Parathyroid adenoma (tissue), 2 donors: ENCODE measurements at regions not wholly inside any gene's neighbourhood (a gene's known extent, or its start where the extent isn't known, plus 50 kb on each side); places are given as distances from the start of the nearest gene placed in this dataset.

Experiments
- H2AFZ ChIP-seq: fragments of 300-600 bp; sonication (generic); one replicate; pipeline ENCODE4 v1.7.0; 2017; ENCODE audit warnings: antibody characterized with exemption, mild to moderate bottlenecking
- H3K27ac ChIP-seq: fragments of 300-600 bp; sonication (generic); one replicate; pipeline ENCODE4 v1.7.0; 2017
- H3K27me3 ChIP-seq: fragments of 300-600 bp; sonication (generic); one replicate; pipeline ENCODE4 v1.7.0; 2017; ENCODE audit warnings: low read length; ENCODE audit not compliant: control insufficient read depth, insufficient read depth
- H3K36me3 ChIP-seq: fragments of 300-600 bp; sonication (generic); one replicate; pipeline ENCODE4 v1.7.0; 2017; ENCODE audit warnings: low read length; ENCODE audit not compliant: control insufficient read depth, insufficient read depth
- H3K4me1 ChIP-seq: fragments of 300-600 bp; sonication (generic); one replicate; pipeline ENCODE4 v1.7.0; 2017; ENCODE audit warnings: control low read depth
- H3K4me2 ChIP-seq: fragments of 300-600 bp; sonication (generic); one replicate; pipeline ENCODE4 v1.7.0; 2017; ENCODE audit warnings: low read length
- H3K4me3 ChIP-seq: fragments of 300-600 bp; sonication (generic); one replicate; pipeline ENCODE4 v1.7.0; 2017; ENCODE audit warnings: low read depth, low read length
- H3K79me2 ChIP-seq: fragments of 300-600 bp; sonication (generic); one replicate; pipeline ENCODE4 v1.7.0; 2017; ENCODE audit warnings: control low read depth
- H3K9ac ChIP-seq: fragments of 300-600 bp; sonication (generic); one replicate; pipeline ENCODE4 v1.7.0; 2017; ENCODE audit warnings: mild to moderate bottlenecking
- H3K9me3 ChIP-seq: fragments of 300-600 bp; sonication (generic); one replicate; pipeline ENCODE4 v1.7.0; 2017; ENCODE audit warnings: low read length; ENCODE audit not compliant: control insufficient read depth
- TF ChIP-seq, protein P1 (sequence below): fragments of 300-600 bp; sonication (generic); IDR thresholded peaks from one replicate; pipeline ENCODE4 v1.7.0; 2017; ENCODE audit warnings: antibody characterized with exemption, mild to moderate bottlenecking
- donor health status: primary hyperparathyroidism.

DNA sequence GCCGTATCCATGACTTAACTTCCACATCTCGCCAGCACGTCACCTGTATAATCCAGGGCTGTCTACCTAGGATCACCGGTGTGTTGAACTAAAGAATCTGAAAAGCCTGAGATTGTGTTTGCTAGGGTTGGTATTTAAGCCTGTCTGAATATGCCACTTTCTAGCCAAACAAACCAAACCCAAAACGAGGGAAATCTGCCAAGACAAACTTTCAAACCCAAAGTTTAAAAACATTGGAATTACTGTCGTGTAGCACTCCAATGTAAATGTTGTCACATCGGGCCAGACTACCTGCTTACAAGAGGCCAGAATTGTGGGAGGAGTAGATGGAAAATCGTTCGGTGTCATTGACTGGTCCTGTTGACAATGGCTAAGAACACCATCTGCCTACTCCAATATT is 747.8 kb downstream of the EFNB2 start:
- Histone ChIP-seq H3K36me3 (no peaks in the 10 kb centered on the region), H2AFZ (no peak overlapping the region), H3K9ac (no peak overlapping the region), H3K27ac (no peak overlapping the region), H3K9me3 (no peaks in the 10 kb centered on the region), H3K4me3 (no peak overlapping the region), H3K27me3 (no peaks in the 10 kb centered on the region), H3K79me2 (no peaks in the 10 kb centered on the region), H3K4me2 (no peak overlapping the region), H3K4me1 (no peaks in the 10 kb centered on the region)
- TF ChIP-seq, protein P1, sequence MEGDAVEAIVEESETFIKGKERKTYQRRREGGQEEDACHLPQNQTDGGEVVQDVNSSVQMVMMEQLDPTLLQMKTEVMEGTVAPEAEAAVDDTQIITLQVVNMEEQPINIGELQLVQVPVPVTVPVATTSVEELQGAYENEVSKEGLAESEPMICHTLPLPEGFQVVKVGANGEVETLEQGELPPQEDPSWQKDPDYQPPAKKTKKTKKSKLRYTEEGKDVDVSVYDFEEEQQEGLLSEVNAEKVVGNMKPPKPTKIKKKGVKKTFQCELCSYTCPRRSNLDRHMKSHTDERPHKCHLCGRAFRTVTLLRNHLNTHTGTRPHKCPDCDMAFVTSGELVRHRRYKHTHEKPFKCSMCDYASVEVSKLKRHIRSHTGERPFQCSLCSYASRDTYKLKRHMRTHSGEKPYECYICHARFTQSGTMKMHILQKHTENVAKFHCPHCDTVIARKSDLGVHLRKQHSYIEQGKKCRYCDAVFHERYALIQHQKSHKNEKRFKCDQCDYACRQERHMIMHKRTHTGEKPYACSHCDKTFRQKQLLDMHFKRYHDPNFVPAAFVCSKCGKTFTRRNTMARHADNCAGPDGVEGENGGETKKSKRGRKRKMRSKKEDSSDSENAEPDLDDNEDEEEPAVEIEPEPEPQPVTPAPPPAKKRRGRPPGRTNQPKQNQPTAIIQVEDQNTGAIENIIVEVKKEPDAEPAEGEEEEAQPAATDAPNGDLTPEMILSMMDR: no peak

DNA sequence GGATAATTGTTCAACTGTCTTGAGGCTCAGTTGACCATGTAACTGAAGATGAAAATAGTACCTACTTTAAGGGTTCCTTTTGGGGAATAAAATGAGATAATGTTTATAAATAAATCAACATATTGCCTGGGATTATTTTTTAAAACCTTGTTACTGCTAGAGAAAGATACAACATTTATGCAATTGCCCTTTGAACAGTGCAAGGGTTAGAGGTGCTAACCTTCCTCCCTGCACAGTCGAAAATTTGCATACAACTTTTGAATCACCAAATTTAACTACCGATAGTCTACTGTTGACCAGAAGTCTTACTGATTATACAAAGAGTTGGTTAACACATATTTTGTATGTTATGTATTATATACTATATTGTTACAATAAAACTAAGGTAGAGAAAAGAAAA is 750.0 kb downstream of the EFNB2 start:
- TF ChIP-seq, protein P1: no peak
- H3K4me1 ChIP-seq: no peaks in the 10 kb centered on the region
- no peak overlapping the region for H2AFZ ChIP-seq
- no peak overlapping the region for H3K4me2 ChIP-seq
- no peak overlapping the region for H3K4me3 ChIP-seq
- no peaks in the 10 kb centered on the region for H3K79me2 ChIP-seq
- H3K9ac ChIP-seq: no peak overlapping the region
- no peak overlapping the region for H3K27ac ChIP-seq
- H3K36me3 ChIP-seq: no peaks in the 10 kb centered on the region
- H3K9me3 ChIP-seq: no peaks in the 10 kb centered on the region
- H3K27me3 ChIP-seq: no peaks in the 10 kb centered on the region

DNA sequence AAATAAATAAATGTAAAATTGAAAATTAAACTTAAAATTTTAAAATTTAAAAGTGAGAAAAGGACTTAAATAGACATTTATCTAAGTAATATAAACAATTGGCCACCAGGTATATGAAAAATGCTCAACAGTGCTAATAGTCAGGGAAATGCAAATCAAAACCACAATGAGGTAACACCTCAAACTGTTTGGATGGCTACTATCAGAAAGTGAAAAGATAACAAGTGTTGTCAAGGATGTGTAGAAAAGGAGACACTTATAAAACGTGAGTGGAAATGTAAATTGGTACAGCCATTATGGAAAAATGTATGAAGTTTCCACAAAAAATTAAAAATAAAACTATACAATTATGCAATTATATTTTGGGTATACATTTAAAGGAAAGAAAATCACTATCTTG is 752.2 kb downstream of the EFNB2 start:
- TF ChIP-seq, protein P1: no peak
- Histone ChIP-seq H3K36me3 (no peaks in the 10 kb centered on the region), H3K4me1 (no peaks in the 10 kb centered on the region), H3K4me2 (no peak overlapping the region), H3K27ac (no peak overlapping the region), H3K9ac (no peak overlapping the region), H3K27me3 (no peaks in the 10 kb centered on the region), H2AFZ (no peak overlapping the region), H3K4me3 (no peak overlapping the region), H3K79me2 (no peaks in the 10 kb centered on the region), H3K9me3 (no peaks in the 10 kb centered on the region)

DNA sequence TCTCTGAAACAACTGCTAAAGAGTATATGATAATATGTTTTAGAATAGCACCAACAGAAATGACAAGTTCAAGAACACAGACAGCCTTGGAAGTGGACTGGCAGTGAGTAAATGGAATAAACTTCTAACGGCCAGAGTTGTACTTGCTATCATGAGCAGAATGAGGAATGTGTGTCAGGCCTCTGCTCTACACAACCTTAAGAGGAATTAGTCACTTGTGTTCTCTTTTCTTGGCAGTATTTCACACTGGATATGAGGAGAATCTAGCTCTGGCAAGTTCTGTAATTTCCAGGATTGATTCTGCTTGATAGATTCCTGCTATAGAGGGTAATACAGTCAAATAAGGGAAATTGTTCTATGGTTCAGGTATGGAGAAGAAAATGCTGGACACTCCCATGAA is 757.3 kb downstream of the EFNB2 start:
- Histone ChIP-seq H3K9ac (no peak overlapping the region), H3K9me3 (no peaks in the 10 kb centered on the region), H3K4me2 (no peak overlapping the region), H3K4me3 (no peak overlapping the region), H3K27ac (no peak overlapping the region), H2AFZ (no peak overlapping the region), H3K27me3 (no peaks in the 10 kb centered on the region), H3K4me1 (no peaks in the 10 kb centered on the region), H3K36me3 (no peaks in the 10 kb centered on the region), H3K79me2 (no peaks in the 10 kb centered on the region)
- TF ChIP-seq, protein P1: no peak

DNA sequence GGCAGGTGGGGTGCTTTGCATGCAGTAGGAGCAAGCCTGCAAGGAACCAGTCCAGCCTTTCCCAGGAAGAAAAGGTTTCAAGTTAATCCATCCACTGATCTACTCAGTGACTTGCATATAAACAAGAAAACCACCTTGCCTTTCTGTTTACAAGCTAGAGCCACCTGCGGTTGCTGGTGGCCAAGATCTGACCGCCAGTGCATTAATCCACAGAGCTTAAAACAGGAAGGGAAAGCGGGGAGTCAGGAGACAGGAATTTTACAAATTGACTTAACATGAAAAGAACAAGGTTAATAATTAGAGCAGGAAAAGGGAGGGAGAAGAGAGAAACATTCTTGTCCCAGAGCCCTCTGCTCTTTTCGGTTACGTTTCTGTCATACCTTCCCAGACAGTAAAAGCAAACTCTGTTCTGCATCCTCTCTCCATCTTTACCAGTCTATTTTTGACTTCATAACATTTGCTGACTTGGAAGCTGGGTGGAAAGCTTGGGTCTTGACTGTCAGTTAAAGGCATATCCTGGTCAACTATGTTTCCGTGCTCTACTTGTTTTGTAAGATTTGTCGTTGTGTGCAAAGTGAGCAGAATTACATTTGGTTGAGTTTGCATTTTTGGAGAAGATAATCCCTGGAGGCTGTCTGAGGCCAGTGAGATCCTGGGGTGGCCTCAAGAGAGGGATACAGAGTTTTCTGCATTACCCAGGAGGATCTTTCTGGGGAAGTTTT is 760.6 kb downstream of the EFNB2 start:
- Histone ChIP-seq H3K36me3 (no peaks in the 10 kb centered on the region), H3K27me3 (no peaks in the 10 kb centered on the region), H3K4me1 (no peaks in the 10 kb centered on the region), H3K9me3 (no peaks in the 10 kb centered on the region), H3K4me3 (no peak overlapping the region), H3K4me2 (no peak overlapping the region), H3K27ac (no peak overlapping the region), H3K79me2 (no peaks in the 10 kb centered on the region), H3K9ac (no peak overlapping the region), H2AFZ (no peak overlapping the region)
- TF ChIP-seq, protein P1: no peak
